ENCODE measurements at regions not wholly inside any gene's neighbourhood (a gene's known extent, or its start where the extent isn't known, plus 50 kb on each side); places are given as distances from the start of the nearest gene placed in this dataset.

- Histone ChIP-seq H3K36me3 (ENCODE audit: control insufficient read depth in 2 of 2, insufficient read depth in 2 of 2, low read length in 2 of 2) (no peaks in the 10 kb centered on the region), H3K9ac (ENCODE audit: low read depth in 1 of 2, low read length in 2 of 2) (no peak overlapping the region), H3K4me1 (ENCODE audit: control insufficient read depth in 2 of 2, insufficient read depth in 2 of 2, low read length in 2 of 2) (no peaks in the 10 kb centered on the region), H3K27me3 (ENCODE audit: control insufficient read depth in 2 of 2, insufficient read depth in 2 of 2, low read length in 2 of 2) (no peaks in the 10 kb centered on the region), H3K27ac (ENCODE audit: low read depth in 2 of 2, low read length in 2 of 2) (no peak overlapping the region), H3K9me3 (ENCODE audit: control insufficient read depth in 2 of 2, low read length in 2 of 2) (no peaks in the 10 kb centered on the region), H3K4me3 (ENCODE audit: low read length in 2 of 2) (no peak overlapping the region)
Measured at GRCh38 chr16:48441863-48442279, 56.7 kb upstream of the SIAH1 start.

- Histone ChIP-seq H3K27me3 (ENCODE audit: control insufficient read depth in 2 of 2, insufficient read depth in 2 of 2, low read length in 2 of 2) (no peaks in the 10 kb centered on the region), H3K9ac (ENCODE audit: low read depth in 1 of 2, low read length in 2 of 2) (no peak overlapping the region), H3K4me3 (ENCODE audit: low read length in 2 of 2) (no peak overlapping the region), H3K36me3 (ENCODE audit: control insufficient read depth in 2 of 2, insufficient read depth in 2 of 2, low read length in 2 of 2) (no peaks in the 10 kb centered on the region), H3K9me3 (ENCODE audit: control insufficient read depth in 2 of 2, low read length in 2 of 2) (no peaks in the 10 kb centered on the region), H3K27ac (ENCODE audit: low read depth in 2 of 2, low read length in 2 of 2) (no peak overlapping the region), H3K4me1 (ENCODE audit: control insufficient read depth in 2 of 2, insufficient read depth in 2 of 2, low read length in 2 of 2) (no peaks in the 10 kb centered on the region)
Measured at GRCh38 chr16:48441106-48441505, 55.9 kb upstream of the SIAH1 start.

- Histone ChIP-seq H3K36me3 (ENCODE audit: control insufficient read depth in 2 of 2, insufficient read depth in 2 of 2, low read length in 2 of 2) (no peaks in the 10 kb centered on the region), H3K9me3 (ENCODE audit: control insufficient read depth in 2 of 2, low read length in 2 of 2) (no peaks in the 10 kb centered on the region), H3K27me3 (ENCODE audit: control insufficient read depth in 2 of 2, insufficient read depth in 2 of 2, low read length in 2 of 2) (no peaks in the 10 kb centered on the region), H3K27ac (ENCODE audit: low read depth in 2 of 2, low read length in 2 of 2) (no peak overlapping the region), H3K4me3 (ENCODE audit: low read length in 2 of 2) (no peak overlapping the region), H3K9ac (ENCODE audit: low read depth in 1 of 2, low read length in 2 of 2) (no peak overlapping the region), H3K4me1 (ENCODE audit: control insufficient read depth in 2 of 2, insufficient read depth in 2 of 2, low read length in 2 of 2) (no peaks in the 10 kb centered on the region)
Measured at GRCh38 chr16:48438414-48438813, 53.2 kb upstream of the SIAH1 start.

GRCh38 chr16:48435906-48436305 is 50.7 kb upstream of the SIAH1 start:
- no peak overlapping the region for H3K27ac ChIP-seq (ENCODE audit: low read depth in 2 of 2, low read length in 2 of 2)
- no peak overlapping the region for H3K9ac ChIP-seq (ENCODE audit: low read depth in 1 of 2, low read length in 2 of 2)
- H3K4me1 ChIP-seq (ENCODE audit: control insufficient read depth in 2 of 2, insufficient read depth in 2 of 2, low read length in 2 of 2): peaks cover 0 to 4% of the 10 kb centered on the region in 2 donors
- H3K36me3 ChIP-seq (ENCODE audit: control insufficient read depth in 2 of 2, insufficient read depth in 2 of 2, low read length in 2 of 2): no peaks in the 10 kb centered on the region
- no peaks in the 10 kb centered on the region for H3K9me3 ChIP-seq (ENCODE audit: control insufficient read depth in 2 of 2, low read length in 2 of 2)
- no peaks in the 10 kb centered on the region for H3K27me3 ChIP-seq (ENCODE audit: control insufficient read depth in 2 of 2, insufficient read depth in 2 of 2, low read length in 2 of 2)
- no peak overlapping the region for H3K4me3 ChIP-seq (ENCODE audit: low read length in 2 of 2)

GRCh38 chr16:48435318-48435680 is 50.1 kb upstream of the SIAH1 start:
- Histone ChIP-seq H3K9ac (ENCODE audit: low read depth in 1 of 2, low read length in 2 of 2) (no peak overlapping the region), H3K27ac (ENCODE audit: low read depth in 2 of 2, low read length in 2 of 2) (no peak overlapping the region), H3K36me3 (ENCODE audit: control insufficient read depth in 2 of 2, insufficient read depth in 2 of 2, low read length in 2 of 2) (no peaks in the 10 kb centered on the region), H3K4me3 (ENCODE audit: low read length in 2 of 2) (no peak overlapping the region), H3K9me3 (ENCODE audit: control insufficient read depth in 2 of 2, low read length in 2 of 2) (no peaks in the 10 kb centered on the region), H3K27me3 (ENCODE audit: control insufficient read depth in 2 of 2, insufficient read depth in 2 of 2, low read length in 2 of 2) (no peaks in the 10 kb centered on the region), H3K4me1 (ENCODE audit: control insufficient read depth in 2 of 2, insufficient read depth in 2 of 2, low read length in 2 of 2) (peaks cover 0 to 4% of the 10 kb centered on the region in 2 donors)
